ENCODE measurements at regions not wholly inside any gene's neighbourhood (a gene's known extent, or its start where the extent isn't known, plus 50 kb on each side); places are given as distances from the start of the nearest gene placed in this dataset.

- no peak overlapping the region for H3K4me3 ChIP-seq
- 90% methylated on average over 11 of the region's 11 CpGs for WGBS, 2 donors
- intact Hi-C loops (cut with DNase I) = no loop called here
- no peaks in the 10 kb centered on the region for H3K36me3 ChIP-seq
- DNase-seq = no peak
- H3K4me1 ChIP-seq = no peaks in the 10 kb centered on the region
- H3K27me3 ChIP-seq = no peaks in the 10 kb centered on the region
- H3K27ac ChIP-seq = no peak overlapping the region
- TF ChIP-seq POLR2A (IDR thresholded peaks at IDR 0.05) (no peak), POLR2AphosphoS5 (IDR thresholded peaks at IDR 0.05) (no peak), EP300 (IDR thresholded peaks at IDR 0.05) (no peak), CTCF (IDR thresholded peaks at IDR 0.05) (no peak)
- H3K9me3 ChIP-seq = no peaks in the 10 kb centered on the region
These were observed 162.8 kb upstream of the NSMCE3 start for GRCh38 chr15:29432191-29433049.

GRCh38 chr15:29430831-29431230 lies 161.2 kb upstream of the NSMCE3 start:
- no peak overlapping the region for H3K27ac ChIP-seq
- H3K4me3 ChIP-seq = no peak overlapping the region
- 93 to 94% methylated on average over 10 of the region's 10 CpGs for WGBS, 2 donors
- H3K4me1 ChIP-seq = no peaks in the 10 kb centered on the region
- H3K27me3 ChIP-seq = no peaks in the 10 kb centered on the region
- no peaks in the 10 kb centered on the region for H3K9me3 ChIP-seq
- no peak for TF ChIP-seq EP300 (IDR thresholded peaks at IDR 0.05)
- TF ChIP-seq CTCF (IDR thresholded peaks at IDR 0.05) = no peak
- no peak for TF ChIP-seq POLR2A (IDR thresholded peaks at IDR 0.05)
- no peak for TF ChIP-seq POLR2AphosphoS5 (IDR thresholded peaks at IDR 0.05)
- DNase-seq = no peak
- no peaks in the 10 kb centered on the region for H3K36me3 ChIP-seq
- intact Hi-C loops (cut with DNase I) = no loop called here

- H3K4me1 ChIP-seq = no peaks in the 10 kb centered on the region
- no peaks in the 10 kb centered on the region for H3K9me3 ChIP-seq
- intact Hi-C loops (cut with DNase I) = no loop called here
- H3K27ac ChIP-seq = no peak overlapping the region
- no peaks in the 10 kb centered on the region for H3K27me3 ChIP-seq
- 89 to 91% methylated on average over 4 of the region's 4 CpGs for WGBS, 2 donors
- no peaks in the 10 kb centered on the region for H3K36me3 ChIP-seq
- H3K4me3 ChIP-seq = no peak overlapping the region
- DNase-seq = no peak
- no peak for TF ChIP-seq CTCF (IDR thresholded peaks at IDR 0.05)
- TF ChIP-seq POLR2A (IDR thresholded peaks at IDR 0.05) = no peak
- TF ChIP-seq EP300 (IDR thresholded peaks at IDR 0.05) = no peak
- no peak for TF ChIP-seq POLR2AphosphoS5 (IDR thresholded peaks at IDR 0.05)
These were observed 160.5 kb upstream of the NSMCE3 start for GRCh38 chr15:29430124-29430523.

DNA sequence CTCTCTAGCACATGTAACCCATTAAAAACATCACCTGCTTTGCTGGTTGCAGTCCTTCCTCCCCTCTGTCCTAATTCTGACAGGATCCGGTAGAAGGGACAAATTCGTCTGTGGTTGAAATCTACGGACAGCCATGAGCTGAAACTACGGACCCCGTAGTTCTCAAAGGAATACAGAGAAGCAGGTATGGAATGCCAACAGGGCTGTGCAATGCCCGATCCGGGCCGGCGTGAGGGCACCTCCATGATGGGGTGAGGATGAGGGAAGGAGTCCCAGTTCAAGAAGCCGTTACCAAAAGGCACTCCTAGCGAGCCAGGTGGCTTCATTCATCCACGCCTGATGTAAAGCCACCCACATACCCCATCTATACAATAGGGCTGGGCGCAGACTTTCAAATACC lies 160.0 kb upstream of the NSMCE3 start:
- Histone ChIP-seq H3K4me1 (no peaks in the 10 kb centered on the region), H3K27ac (no peak overlapping the region), H3K36me3 (no peaks in the 10 kb centered on the region), H3K9me3 (no peaks in the 10 kb centered on the region), H3K4me3 (no peak overlapping the region), H3K27me3 (no peaks in the 10 kb centered on the region)
- no peak for DNase-seq
- TF ChIP-seq POLR2AphosphoS5 (IDR thresholded peaks at IDR 0.05) (no peak), POLR2A (IDR thresholded peaks at IDR 0.05) (no peak), CTCF (IDR thresholded peaks at IDR 0.05) (no peak), EP300 (IDR thresholded peaks at IDR 0.05) (no peak)
- 93 to 95% methylated on average over 13 of the region's 13 CpGs for WGBS, 2 donors
- intact Hi-C loops (cut with DNase I) = no loop called here

Data from sigmoid colon (tissue), 6 donors.